ENCODE measurements at regions not wholly inside any gene's neighbourhood (a gene's known extent, or its start where the extent isn't known, plus 50 kb on each side); places are given as distances from the start of the nearest gene placed in this dataset.

DNA sequence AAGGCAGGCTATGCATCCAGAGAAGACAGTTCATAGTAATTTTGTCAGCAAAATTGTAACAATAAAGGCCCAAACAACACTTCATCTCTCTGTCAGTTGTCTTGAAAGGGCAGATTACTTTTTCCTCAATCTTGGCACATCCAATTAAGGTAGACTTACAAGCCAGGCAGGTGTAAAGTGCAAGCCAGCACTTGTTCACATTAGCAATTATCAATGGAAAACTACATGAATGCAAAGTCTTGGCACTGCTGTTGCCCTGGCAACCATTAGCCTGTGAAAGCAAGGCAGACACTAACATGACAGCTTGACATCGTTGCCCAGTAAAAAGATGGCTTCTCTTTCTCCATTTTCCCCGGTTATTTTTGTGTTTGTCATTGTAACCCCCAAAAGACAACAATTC, 677.2 kb upstream of the TENM4 start:
- H3K27ac Mint-ChIP-seq: no peak overlapping the region
- CTCF ChIA-PET: no interaction called here
- DNase-seq (no peak), ATAC-seq (no peak)
- H3K4me1 Mint-ChIP-seq: no peaks in the 10 kb centered on the region
- no peak overlapping the region for H3K4me3 Mint-ChIP-seq
- no peaks in the 10 kb centered on the region for H3K27me3 Mint-ChIP-seq
- peaks cover 4% of the 10 kb centered on the region for H3K9me3 Mint-ChIP-seq (ENCODE audit: low read depth)
- no peaks in the 10 kb centered on the region for H3K36me3 Mint-ChIP-seq

GRCh38 chr11:80116796-80117195, 676.0 kb upstream of the TENM4 start:
- CTCF ChIA-PET: no interaction called here
- Mint-ChIP-seq H3K27me3 (no peaks in the 10 kb centered on the region), H3K9me3 (ENCODE audit: low read depth) (peaks cover 4% of the 10 kb centered on the region), H3K4me3 (no peak overlapping the region), H3K36me3 (no peaks in the 10 kb centered on the region), H3K4me1 (no peaks in the 10 kb centered on the region), H3K27ac (no peak overlapping the region)
- no peak for ATAC-seq
- DNase-seq: no peak

GRCh38 chr11:80109652-80110051, 668.8 kb upstream of the TENM4 start:
- no peak for DNase-seq
- Mint-ChIP-seq H3K36me3 (no peaks in the 10 kb centered on the region), H3K27me3 (no peaks in the 10 kb centered on the region), H3K4me3 (no peak overlapping the region), H3K9me3 (ENCODE audit: low read depth) (peaks cover 10% of the 10 kb centered on the region), H3K27ac (no peak overlapping the region), H3K4me1 (no peaks in the 10 kb centered on the region)
- CTCF ChIA-PET: no interaction called here
- no peak for ATAC-seq

- CTCF ChIA-PET: no interaction called here
- DNase-seq: no peak
- no peak for ATAC-seq
- Mint-ChIP-seq H3K27ac (no peak overlapping the region), H3K4me3 (no peak overlapping the region), H3K27me3 (no peaks in the 10 kb centered on the region), H3K4me1 (no peaks in the 10 kb centered on the region), H3K9me3 (ENCODE audit: low read depth) (peaks cover 10% of the 10 kb centered on the region), H3K36me3 (no peaks in the 10 kb centered on the region)
These were observed 668.2 kb upstream of the TENM4 start for GRCh38 chr11:80109031-80109430.

GRCh38 chr11:80107415-80107814, 666.6 kb upstream of the TENM4 start:
- Mint-ChIP-seq H3K4me3 (no peak overlapping the region), H3K36me3 (no peaks in the 10 kb centered on the region), H3K4me1 (no peaks in the 10 kb centered on the region), H3K27me3 (no peaks in the 10 kb centered on the region), H3K27ac (no peak overlapping the region), H3K9me3 (ENCODE audit: low read depth) (peaks cover 16% of the 10 kb centered on the region)
- DNase-seq (no peak), ATAC-seq (no peak)
- CTCF ChIA-PET: no interaction called here

- no peaks in the 10 kb centered on the region for H3K4me1 Mint-ChIP-seq
- CTCF ChIA-PET: no interaction called here
- no peak overlapping the region for H3K4me3 Mint-ChIP-seq
- peaks cover 14% of the 10 kb centered on the region for H3K9me3 Mint-ChIP-seq (ENCODE audit: low read depth)
- no peaks in the 10 kb centered on the region for H3K27me3 Mint-ChIP-seq
- no peak overlapping the region for H3K27ac Mint-ChIP-seq
- DNase-seq (no peak), ATAC-seq (no peak)
- no peaks in the 10 kb centered on the region for H3K36me3 Mint-ChIP-seq
These were observed 663.4 kb upstream of the TENM4 start for GRCh38 chr11:80104191-80104590.

GRCh38 chr11:80103142-80103859, 662.5 kb upstream of the TENM4 start:
- no peaks in the 10 kb centered on the region for H3K36me3 Mint-ChIP-seq
- DNase-seq (no peak), ATAC-seq (no peak)
- CTCF ChIA-PET: no interaction called here
- no peaks in the 10 kb centered on the region for H3K27me3 Mint-ChIP-seq
- no peak overlapping the region for H3K27ac Mint-ChIP-seq
- H3K4me3 Mint-ChIP-seq: no peak overlapping the region
- H3K9me3 Mint-ChIP-seq (ENCODE audit: low read depth): peaks cover 16% of the 10 kb centered on the region
- no peaks in the 10 kb centered on the region for H3K4me1 Mint-ChIP-seq

DNA sequence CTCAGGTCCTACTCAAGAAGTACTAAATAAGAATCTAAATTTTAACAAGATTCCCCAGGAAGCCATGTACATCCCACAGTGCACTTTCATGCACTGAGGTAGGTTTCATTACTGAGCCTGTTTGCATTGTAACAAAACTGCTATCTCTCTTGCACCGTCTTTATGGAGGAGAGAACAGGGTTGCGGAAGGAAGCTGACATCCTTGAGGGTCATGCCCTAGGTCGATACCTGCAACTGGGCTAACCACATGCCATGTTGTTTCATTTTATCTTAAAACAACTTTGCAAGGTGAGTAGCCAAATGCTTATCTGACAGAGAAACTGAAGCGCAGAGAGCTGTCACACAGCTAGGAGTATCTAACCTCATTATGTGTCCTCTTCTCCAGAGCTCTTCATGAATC, 656.3 kb upstream of the TENM4 start:
- Mint-ChIP-seq H3K27me3 (no peaks in the 10 kb centered on the region), H3K4me3 (no peak overlapping the region), H3K9me3 (ENCODE audit: low read depth) (peaks cover 9% of the 10 kb centered on the region), H3K4me1 (no peaks in the 10 kb centered on the region), H3K27ac (no peak overlapping the region), H3K36me3 (no peaks in the 10 kb centered on the region)
- CTCF ChIA-PET: no interaction called here
- DNase-seq: no peak
- ATAC-seq: no peak

DNA sequence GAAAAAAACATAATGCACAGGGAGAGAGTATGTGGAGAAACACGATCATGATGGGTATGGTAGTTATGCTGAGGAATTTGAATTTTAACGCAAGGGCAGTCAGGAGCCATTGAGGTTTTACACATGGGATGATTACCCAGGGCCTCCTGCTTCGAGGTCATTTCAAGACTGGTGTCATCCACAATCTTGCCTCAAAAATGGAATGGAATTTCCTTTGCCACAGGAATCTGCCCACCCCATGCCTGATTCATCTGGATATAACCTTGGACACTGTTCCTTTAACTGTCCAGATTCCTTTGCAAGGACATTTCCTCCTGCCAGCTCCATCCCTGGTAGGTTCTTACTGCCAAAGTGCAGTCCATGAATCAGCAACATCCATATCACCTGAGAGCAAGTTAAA, 655.9 kb upstream of the TENM4 start:
- Mint-ChIP-seq H3K4me3 (no peak overlapping the region), H3K9me3 (ENCODE audit: low read depth) (peaks cover 9% of the 10 kb centered on the region), H3K27me3 (no peaks in the 10 kb centered on the region), H3K27ac (no peak overlapping the region), H3K36me3 (no peaks in the 10 kb centered on the region), H3K4me1 (no peaks in the 10 kb centered on the region)
- ATAC-seq (no peak), DNase-seq (no peak)
- CTCF ChIA-PET: no interaction called here

- H3K4me3 Mint-ChIP-seq: no peak overlapping the region
- no peak for DNase-seq
- H3K9me3 Mint-ChIP-seq (ENCODE audit: low read depth): peaks cover 2% of the 10 kb centered on the region
- CTCF ChIA-PET: no interaction called here
- no peaks in the 10 kb centered on the region for H3K27me3 Mint-ChIP-seq
- no peak for ATAC-seq
- no peaks in the 10 kb centered on the region for H3K4me1 Mint-ChIP-seq
- H3K36me3 Mint-ChIP-seq: no peaks in the 10 kb centered on the region
- no peak overlapping the region for H3K27ac Mint-ChIP-seq
These were observed 645.7 kb upstream of the TENM4 start for GRCh38 chr11:80086496-80087055.

GRCh38 chr11:80085563-80085962, 644.7 kb upstream of the TENM4 start:
- Mint-ChIP-seq H3K9me3 (ENCODE audit: low read depth) (peaks cover 2% of the 10 kb centered on the region), H3K27me3 (no peaks in the 10 kb centered on the region), H3K4me3 (no peak overlapping the region), H3K27ac (no peak overlapping the region), H3K4me1 (no peaks in the 10 kb centered on the region), H3K36me3 (no peaks in the 10 kb centered on the region)
- CTCF ChIA-PET: no interaction called here
- ATAC-seq (no peak), DNase-seq (no peak)

GRCh38 chr11:80084608-80085007, 643.8 kb upstream of the TENM4 start:
- Mint-ChIP-seq H3K4me3 (no peak overlapping the region), H3K4me1 (no peaks in the 10 kb centered on the region), H3K27ac (no peak overlapping the region), H3K36me3 (no peaks in the 10 kb centered on the region), H3K9me3 (ENCODE audit: low read depth) (peaks cover 2% of the 10 kb centered on the region), H3K27me3 (no peaks in the 10 kb centered on the region)
- CTCF ChIA-PET: no interaction called here
- DNase-seq (no peak), ATAC-seq (no peak)

DNA sequence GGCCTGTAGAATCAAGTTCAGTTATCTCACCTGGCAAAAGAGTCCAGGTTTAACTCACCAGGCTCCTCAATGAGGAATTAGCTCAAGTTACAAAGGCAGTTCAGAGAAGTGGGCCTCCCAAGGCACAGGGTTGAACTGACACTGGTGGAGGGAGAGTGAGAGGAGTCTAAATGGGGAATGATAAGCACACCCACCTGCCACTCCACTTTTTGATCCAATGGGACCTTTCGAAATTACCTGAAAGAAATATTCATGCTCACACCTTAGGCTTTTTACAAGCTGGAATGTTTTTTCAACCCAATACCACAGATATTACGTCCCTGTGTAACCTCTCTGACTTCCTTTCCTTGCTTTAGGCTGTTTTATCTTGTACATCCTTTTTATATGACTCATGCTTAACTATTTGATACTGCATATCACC, 642.7 kb upstream of the TENM4 start:
- Mint-ChIP-seq H3K27me3 (no peaks in the 10 kb centered on the region), H3K27ac (no peak overlapping the region), H3K36me3 (no peaks in the 10 kb centered on the region), H3K4me1 (no peaks in the 10 kb centered on the region), H3K9me3 (ENCODE audit: low read depth) (peaks cover 2% of the 10 kb centered on the region), H3K4me3 (no peak overlapping the region)
- DNase-seq (no peak), ATAC-seq (no peak)
- CTCF ChIA-PET: no interaction called here

DNA sequence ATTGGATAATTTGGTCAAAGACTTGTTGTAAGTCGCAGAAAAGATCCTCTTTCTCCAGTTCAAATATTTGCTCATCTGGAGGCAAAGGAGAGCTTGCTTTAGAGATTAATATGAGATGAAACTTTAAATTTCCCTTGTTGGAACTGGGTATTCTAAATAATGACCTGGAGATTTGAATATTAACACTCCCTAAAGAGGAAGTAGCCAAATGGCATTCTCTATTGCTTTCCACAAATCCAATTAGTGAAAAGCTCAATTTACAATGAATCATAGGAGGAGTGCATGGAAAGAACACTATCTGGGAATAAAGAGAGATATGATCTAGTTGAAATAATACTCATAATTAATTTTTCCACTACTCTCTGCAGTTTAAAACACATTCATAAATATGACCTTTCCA, 641.6 kb upstream of the TENM4 start:
- H3K27me3 Mint-ChIP-seq: no peaks in the 10 kb centered on the region
- CTCF ChIA-PET: no interaction called here

DNA sequence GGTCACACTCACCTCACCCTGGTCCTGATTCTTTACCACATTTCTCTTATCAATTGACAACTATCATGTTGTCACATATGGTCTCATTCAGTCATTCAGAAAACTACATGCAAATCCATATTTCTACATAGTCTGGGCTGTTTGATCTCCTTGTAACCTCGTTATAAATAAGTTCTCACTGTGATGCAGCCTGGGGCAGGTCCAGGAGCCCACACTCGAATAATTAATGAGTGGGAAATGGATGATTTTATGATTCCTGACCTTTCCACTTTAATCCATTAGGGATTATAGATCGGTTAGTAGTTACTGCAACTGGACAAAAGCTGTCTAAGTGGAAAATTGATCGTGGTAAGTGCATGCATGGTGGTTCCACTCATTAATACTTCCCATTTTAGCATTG, 636.3 kb upstream of the TENM4 start:
- H3K4me1 Mint-ChIP-seq: no peaks in the 10 kb centered on the region
- CTCF ChIA-PET: no interaction called here
- H3K36me3 Mint-ChIP-seq: no peaks in the 10 kb centered on the region
- H3K27ac Mint-ChIP-seq: no peak overlapping the region
- ATAC-seq (no peak), DNase-seq (no peak)
- H3K27me3 Mint-ChIP-seq: no peaks in the 10 kb centered on the region
- no peaks in the 10 kb centered on the region for H3K9me3 Mint-ChIP-seq (ENCODE audit: low read depth)
- H3K4me3 Mint-ChIP-seq: no peak overlapping the region

More for the DNA sequence above, 641.6 kb upstream of the TENM4 start:
- Mint-ChIP-seq H3K9me3 (ENCODE audit: low read depth) (peaks cover 2% of the 10 kb centered on the region), H3K4me3 (no peak overlapping the region), H3K4me1 (no peaks in the 10 kb centered on the region), H3K36me3 (no peaks in the 10 kb centered on the region), H3K27ac (no peak overlapping the region)
- DNase-seq (no peak), ATAC-seq (no peak)

All from activated CD8-positive, alpha-beta memory T cell treated with anti-CD3 and anti-CD28 coated beads, Interleukin-2, amount 10 ng/mL, durations not matched to agents 7 days and 5 days (primary cell).